ENCODE measurements at regions not wholly inside any gene's neighbourhood (a gene's known extent, or its start where the extent isn't known, plus 50 kb on each side); places are given as distances from the start of the nearest gene placed in this dataset.

GRCh38 chr5:124859556-124860290 is 113.3 kb upstream of the ZNF608 start:
- Histone ChIP-seq H3K9me3 (replicated peaks) (peaks cover 8% of the 10 kb centered on the region), H3K27me3 (ENCODE audit: low read depth) (no peaks in the 10 kb centered on the region), H3K36me3 (no peaks in the 10 kb centered on the region), H3K4me3 (no peak overlapping the region), H3K4me1 (no peaks in the 10 kb centered on the region), H3K27ac (replicated peaks) (no peak overlapping the region)
- no peak for DNase-seq
- TF ChIP-seq CTCF (IDR thresholded peaks at IDR 0.05; ENCODE audit: borderline replicate concordance): no peak
- intact Hi-C loops (cut with micrococcal nuclease): no loop called here

GRCh38 chr5:124860291-124860655 is 113.8 kb upstream of the ZNF608 start:
- no peaks in the 10 kb centered on the region for H3K4me1 ChIP-seq
- H3K4me3 ChIP-seq: no peak overlapping the region
- no peak for TF ChIP-seq CTCF (IDR thresholded peaks at IDR 0.05; ENCODE audit: borderline replicate concordance)
- H3K36me3 ChIP-seq: no peaks in the 10 kb centered on the region
- peaks cover 8% of the 10 kb centered on the region for H3K9me3 ChIP-seq (replicated peaks)
- DNase-seq: no peak
- H3K27me3 ChIP-seq (ENCODE audit: low read depth): no peaks in the 10 kb centered on the region
- no peak overlapping the region for H3K27ac ChIP-seq (replicated peaks)
- intact Hi-C loops (cut with micrococcal nuclease): no loop called here

GRCh38 chr5:124865066-124865465 is 118.6 kb upstream of the ZNF608 start:
- H3K4me3 ChIP-seq: no peak overlapping the region
- peaks cover 8% of the 10 kb centered on the region for H3K9me3 ChIP-seq (replicated peaks)
- no peak for DNase-seq
- peaks cover 18% of the 10 kb centered on the region for H3K4me1 ChIP-seq
- no peaks in the 10 kb centered on the region for H3K27me3 ChIP-seq (ENCODE audit: low read depth)
- no peak for TF ChIP-seq CTCF (IDR thresholded peaks at IDR 0.05; ENCODE audit: borderline replicate concordance)
- H3K27ac ChIP-seq (replicated peaks): no peak overlapping the region
- intact Hi-C loops (cut with micrococcal nuclease): no loop called here
- no peaks in the 10 kb centered on the region for H3K36me3 ChIP-seq

- Histone ChIP-seq H3K4me1 (peaks cover 25% of the 10 kb centered on the region), H3K27ac (replicated peaks) (no peak overlapping the region), H3K27me3 (ENCODE audit: low read depth) (no peaks in the 10 kb centered on the region), H3K4me3 (no peak overlapping the region), H3K9me3 (replicated peaks) (peaks cover 8% of the 10 kb centered on the region), H3K36me3 (no peaks in the 10 kb centered on the region)
- intact Hi-C loops (cut with micrococcal nuclease): no loop called here
- TF ChIP-seq CTCF (IDR thresholded peaks at IDR 0.05; ENCODE audit: borderline replicate concordance): no peak
- no peak for DNase-seq
Observed at GRCh38 chr5:124865603-124866354, 119.3 kb upstream of the ZNF608 start.

GRCh38 chr5:124866355-124867136 is 120.1 kb upstream of the ZNF608 start:
- no peak for TF ChIP-seq CTCF (IDR thresholded peaks at IDR 0.05; ENCODE audit: borderline replicate concordance)
- Histone ChIP-seq H3K27ac (replicated peaks) (no peak overlapping the region), H3K27me3 (ENCODE audit: low read depth) (no peaks in the 10 kb centered on the region), H3K36me3 (no peaks in the 10 kb centered on the region), H3K9me3 (replicated peaks) (peaks cover 8% of the 10 kb centered on the region), H3K4me1 (peaks cover 27% of the 10 kb centered on the region), H3K4me3 (no peak overlapping the region)
- intact Hi-C loops (cut with micrococcal nuclease): no loop called here
- no peak for DNase-seq

All from left ventricle myocardium inferior (tissue), 1 donor.